HG03432 (cell line): ENCODE measurements at regions not wholly inside any gene's neighbourhood (a gene's known extent, or its start where the extent isn't known, plus 50 kb on each side); places are given as distances from the start of the nearest gene placed in this dataset.
"Not testable (repeated sequence)": the region's sequence is repeated elsewhere in the genome, so short reads cannot be mapped to it uniquely, and the experiment has no call there.

Source experiments
- ATAC-seq: cut with Tn5 transposase; IDR thresholded peaks from one replicate; pipeline ENCODE4 v1.9.1; 2021; ENCODE audit warnings: mild to moderate bottlenecking, moderate library complexity; ENCODE audit not compliant: unreplicated experiment

DNA sequence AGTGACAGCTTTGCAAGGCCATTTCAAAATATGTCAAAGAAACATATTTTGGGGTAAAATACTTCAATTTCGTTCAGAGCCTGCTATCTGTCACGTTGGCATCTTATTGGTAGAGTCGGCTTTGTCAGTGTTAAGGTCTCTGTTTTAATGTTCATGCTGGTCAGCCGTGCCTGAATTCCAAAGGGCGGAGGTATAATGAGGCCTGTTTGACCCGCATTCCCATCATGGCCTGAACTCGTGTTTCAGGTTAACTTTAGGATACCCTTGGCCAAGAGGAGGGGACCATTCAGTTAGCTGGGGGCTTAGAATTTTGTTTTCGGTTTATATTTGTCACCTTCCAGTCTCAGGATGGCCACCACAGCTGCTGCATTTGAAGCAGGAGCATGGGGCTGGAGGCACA lies 236.4 kb downstream of the NFATC2 start:
- no peak for ATAC-seq

DNA sequence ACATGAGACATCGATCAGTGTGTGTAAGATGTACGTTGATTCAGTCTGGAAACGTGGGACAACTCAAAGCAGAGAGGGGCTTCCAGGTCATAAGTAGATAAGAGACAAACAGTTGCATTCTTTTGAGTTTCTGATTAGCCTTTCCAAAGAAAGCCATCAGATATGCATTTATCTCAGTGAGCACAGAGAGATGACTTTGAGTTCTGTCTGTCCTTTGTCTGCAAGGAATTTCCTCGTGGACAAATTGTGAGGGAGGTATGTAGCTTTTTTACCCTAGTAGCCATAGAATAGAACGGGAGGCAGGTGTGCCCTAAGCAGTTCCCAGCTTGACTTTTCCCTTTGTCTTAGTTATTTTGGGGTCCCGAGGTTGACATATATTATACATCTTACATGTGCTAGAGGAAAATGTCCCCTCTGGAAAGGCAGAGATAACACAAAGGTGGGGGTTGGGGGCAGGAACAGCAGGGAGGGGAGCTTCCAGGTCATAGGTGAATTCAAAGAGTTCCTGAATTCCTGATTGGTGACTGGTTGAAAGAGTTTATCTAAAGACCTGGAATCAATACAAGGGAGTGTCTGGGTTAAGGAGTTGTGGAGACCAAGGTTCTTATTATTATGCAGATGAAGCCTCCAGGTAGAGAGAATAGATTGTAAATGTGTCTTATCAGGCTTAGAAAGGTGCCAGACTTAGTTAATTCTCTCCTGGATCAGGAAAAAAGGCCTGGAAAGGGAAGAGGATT lies 237.0 kb downstream of the NFATC2 start:
- ATAC-seq: no peak

- ATAC-seq: no peak
Observed at GRCh38 chr20:51303731-51304670, 238.5 kb downstream of the NFATC2 start.

DNA sequence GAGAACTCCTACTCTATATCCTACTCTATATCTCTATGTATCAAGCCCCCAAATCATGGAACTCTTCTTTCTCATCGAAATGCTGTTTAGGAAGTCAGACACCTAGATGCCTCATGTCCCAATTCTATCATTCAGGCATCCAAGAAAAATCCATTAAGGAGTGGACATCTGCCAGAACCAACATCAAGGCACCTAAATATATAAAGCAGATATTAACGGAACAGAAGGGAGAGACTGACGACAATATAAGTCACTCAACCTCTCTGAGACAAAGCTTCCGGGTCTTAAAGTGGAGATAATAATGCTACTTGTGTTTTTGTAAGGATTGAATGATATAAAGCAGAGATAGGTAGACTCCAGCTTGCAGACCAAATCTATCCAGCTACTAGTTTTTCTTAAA lies 241.5 kb downstream of the NFATC2 start:
- no peak for ATAC-seq

DNA sequence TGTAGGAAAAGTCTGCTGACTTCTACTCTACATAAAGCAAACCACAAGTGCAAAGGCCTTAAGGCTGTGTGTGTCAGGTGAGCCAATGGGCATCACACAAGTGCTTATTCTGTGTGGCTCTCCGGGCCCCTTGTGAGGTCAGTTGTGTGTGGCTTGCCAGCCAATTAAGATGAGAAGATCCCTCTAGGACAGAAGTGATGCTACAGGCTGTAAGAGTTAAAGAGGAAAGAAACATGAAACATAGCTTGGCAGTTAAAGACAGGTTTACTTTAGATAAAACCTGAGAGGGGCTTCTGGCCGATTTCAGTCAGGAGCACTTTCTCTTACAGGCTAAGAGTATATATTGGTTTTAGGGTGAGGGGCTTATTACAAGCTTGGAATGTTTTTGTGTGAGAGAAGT lies 242.4 kb downstream of the NFATC2 start:
- ATAC-seq: no peak

DNA sequence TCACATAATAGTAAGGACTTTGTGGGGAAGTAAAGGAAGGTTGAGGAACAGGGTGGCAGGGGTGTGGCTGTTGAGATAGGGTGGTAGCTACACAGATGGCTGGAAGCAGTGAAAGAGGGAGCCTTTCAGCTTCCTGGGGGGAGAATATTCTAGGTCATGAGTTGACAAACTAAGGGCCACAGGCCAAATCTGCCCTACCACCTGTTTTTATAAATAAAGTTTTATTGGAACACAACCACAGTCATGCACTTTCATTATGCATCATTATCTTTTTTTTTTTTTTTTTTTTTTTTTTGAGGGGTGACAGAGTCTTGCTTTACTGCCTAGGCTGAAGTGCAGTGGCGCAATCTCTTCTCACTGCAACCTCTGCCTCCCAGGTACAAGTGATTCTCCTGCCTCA lies 243.1 kb downstream of the NFATC2 start:
- no peak for ATAC-seq

DNA sequence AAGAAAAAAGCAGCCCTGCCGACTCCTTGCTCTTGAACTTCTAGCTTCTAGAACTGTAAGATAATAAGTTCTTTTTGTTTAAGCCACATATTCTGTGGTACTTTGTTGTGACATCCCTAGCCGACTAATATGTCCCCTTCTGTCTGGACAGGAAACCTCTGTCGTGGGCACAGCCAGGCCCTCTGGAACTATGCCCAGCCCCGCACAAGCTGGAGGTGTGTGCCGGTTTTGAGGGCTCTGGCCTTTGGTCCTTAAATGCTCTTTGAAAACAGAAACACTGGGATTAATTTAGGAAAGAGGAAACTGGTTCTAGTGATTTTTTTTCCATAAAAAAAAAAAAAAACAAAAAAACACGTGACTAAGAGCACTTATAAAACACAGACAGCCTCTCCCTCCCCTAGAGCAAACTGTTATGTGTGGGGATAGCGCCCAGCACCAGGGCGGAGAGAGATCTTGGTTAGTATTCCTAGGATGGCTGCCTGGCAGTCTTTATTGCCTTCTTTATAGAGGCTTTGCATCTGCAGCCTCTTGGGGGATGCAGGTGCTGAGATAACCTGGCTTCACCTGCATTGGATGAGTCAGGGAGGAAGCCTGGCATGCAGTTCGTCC lies 244.3 kb downstream of the NFATC2 start:
- ATAC-seq: no peak

- ATAC-seq: no peak
Observed at GRCh38 chr20:51287628-51288413, 254.7 kb downstream of the NFATC2 start.

DNA sequence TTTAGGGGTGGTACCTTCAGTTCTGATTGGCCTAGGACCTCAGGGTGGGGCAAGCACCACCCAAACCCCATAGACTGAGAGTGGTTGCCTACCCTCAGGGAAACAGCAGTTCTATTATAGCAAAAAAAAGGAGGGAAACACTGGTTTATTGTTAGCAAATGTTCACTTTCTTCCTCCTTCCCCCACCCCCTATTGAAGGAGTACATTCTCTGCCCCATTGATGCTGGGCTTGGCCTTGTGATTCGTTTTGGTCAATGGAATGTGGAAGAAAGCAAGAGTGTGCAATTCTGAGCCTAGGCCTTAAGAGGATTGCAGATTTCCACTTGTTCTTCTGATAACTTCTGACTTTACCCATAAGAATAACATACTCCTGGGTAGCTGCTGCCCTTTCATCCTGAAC lies 255.8 kb downstream of the NFATC2 start:
- no peak for ATAC-seq

DNA sequence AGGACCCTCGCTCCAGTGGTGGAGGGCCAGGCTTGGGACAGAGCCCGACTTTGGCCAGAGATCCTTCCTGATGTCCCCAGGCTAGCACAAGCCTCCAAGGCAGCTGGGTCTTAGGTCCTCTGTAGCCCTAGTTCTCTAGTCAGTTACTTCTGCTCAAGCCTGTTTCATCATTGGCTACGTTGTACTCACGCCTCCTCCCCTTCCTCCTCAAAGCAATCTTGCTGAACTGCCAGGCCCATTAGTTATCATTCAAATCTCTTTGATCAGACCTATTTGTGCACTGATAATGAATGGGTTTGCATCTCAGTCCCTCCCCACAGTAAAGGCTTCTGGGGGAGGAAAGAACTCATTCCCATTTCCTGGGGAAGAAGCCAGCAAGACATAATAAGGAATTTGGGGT lies 256.8 kb downstream of the NFATC2 start:
- no peak for ATAC-seq

DNA sequence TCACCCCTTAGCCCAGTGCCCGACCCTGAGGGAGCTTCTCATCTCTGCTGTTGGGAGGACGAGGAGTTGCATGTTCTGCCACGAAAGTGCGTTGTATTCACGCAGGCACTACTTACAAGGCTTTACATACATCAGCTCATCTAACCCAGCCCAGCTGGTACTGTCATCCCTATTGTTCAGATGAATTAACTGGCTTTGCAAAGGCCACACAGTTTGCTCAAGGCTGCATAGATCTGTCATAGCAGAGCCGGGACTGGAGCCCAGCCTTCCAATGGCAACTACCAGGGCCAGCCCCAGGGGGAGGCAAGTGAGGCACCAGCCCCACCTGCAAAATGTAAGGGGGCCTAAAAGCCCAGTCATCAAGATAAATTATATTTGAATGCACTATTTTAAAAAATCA lies 257.6 kb downstream of the NFATC2 start:
- no peak for ATAC-seq

DNA sequence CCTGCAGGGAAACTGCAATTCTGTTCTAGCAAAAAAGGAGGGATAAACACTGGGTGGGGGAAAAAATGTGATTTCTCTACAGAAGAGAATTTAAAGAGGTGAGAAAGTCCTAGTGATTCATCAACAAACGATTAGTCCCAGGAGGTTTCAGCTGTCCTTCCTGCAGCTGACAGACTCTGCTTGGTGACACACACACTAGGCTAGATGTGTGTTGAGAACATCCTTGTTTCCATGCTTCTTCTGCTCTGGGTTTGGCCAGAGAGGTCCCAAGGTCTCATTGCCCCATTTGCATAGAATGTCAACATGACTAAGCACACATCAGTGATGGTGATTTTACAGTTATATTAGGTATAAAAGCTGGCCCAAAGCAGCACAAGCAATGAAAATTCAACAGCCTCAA lies 258.3 kb downstream of the NFATC2 start:
- no peak for ATAC-seq

DNA sequence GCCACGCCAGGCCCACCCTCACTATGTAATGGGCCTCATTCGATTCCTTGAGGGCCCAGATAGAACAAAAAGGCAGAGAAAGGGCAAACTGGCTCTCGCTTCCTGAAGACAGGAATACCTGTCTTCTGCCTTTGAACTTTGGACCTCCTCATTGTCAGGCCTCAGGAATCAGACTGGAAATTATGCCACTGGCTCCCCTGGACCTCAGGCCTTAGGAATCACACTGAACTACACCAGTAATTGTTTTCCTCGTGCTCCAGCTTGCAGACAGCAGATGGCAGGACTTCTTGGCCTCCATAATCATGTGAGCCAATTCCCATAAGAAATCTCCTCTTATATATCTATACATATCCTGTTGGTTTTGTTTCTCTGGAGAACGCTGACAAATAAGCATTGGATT lies 258.6 kb upstream of the KCNG1 start:
- no peak for ATAC-seq

- no peak for ATAC-seq
Observed at GRCh38 chr20:51280047-51280446, 257.1 kb upstream of the KCNG1 start.

DNA sequence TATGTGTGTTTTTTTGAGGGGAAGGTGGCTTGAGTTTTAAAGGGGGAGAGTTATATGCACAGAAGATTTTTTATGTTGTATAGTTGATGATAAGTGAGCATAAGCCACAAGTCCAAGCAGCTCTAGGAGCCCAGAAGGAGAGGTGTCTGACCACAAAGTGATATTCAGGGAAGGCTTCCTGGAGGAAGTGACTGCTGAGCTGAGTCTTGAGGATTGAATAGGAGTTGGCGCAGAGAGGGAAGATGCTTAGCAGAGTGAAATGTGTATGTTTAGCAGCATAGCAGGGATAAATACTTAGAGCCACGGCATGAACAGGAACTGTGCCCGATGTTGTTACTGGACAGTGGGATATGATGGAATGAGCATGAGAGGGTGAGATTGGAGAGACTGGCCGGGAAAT lies 255.1 kb upstream of the KCNG1 start:
- ATAC-seq: no peak

DNA sequence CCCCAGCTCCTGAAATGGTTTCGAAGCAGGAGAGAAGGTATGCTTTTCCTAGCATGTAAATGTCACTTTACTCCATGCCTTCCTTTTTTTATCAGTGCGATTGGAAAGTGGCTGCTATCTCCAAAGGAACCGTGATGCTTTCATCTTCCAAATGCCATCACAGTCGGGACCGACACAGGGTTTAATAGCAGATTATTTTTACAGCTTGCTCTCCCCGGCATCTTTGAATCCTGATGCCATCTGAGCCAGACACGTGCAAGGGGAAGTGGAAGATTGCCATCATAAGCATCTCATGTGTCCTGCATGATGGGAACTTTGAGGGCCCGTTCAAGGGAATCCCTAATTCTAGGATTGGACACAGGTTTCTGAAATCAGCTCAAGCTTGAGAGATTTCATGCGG lies 253.4 kb upstream of the KCNG1 start:
- ATAC-seq: no peak

DNA sequence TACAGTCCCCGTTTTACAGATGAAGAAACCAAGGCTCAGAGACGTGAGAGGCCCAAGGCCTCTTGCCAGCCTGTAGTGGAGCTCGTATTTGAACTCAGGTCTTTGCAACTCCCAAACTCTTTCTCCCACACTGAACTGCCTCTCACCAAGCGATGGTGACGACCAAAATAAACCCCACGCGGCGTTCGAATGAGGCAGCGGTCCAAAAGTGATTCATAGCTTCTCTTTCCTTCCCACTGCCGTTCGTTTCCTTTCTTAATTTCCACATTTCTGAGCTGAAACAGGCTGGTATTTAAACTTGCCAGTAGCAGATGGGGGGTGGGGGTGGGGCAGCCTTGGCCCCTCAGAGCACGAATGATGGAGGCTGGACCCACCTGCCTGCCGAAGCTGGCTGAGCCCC lies 252.9 kb upstream of the KCNG1 start:
- no peak for ATAC-seq

- ATAC-seq: no peak
Observed at GRCh38 chr20:51275181-51275580, 252.3 kb upstream of the KCNG1 start.

GRCh38 chr20:51272401-51272800 lies 249.5 kb upstream of the KCNG1 start:
- ATAC-seq: no peak

- no peak for ATAC-seq
Observed at GRCh38 chr20:51271931-51272330, 249.0 kb upstream of the KCNG1 start.

DNA sequence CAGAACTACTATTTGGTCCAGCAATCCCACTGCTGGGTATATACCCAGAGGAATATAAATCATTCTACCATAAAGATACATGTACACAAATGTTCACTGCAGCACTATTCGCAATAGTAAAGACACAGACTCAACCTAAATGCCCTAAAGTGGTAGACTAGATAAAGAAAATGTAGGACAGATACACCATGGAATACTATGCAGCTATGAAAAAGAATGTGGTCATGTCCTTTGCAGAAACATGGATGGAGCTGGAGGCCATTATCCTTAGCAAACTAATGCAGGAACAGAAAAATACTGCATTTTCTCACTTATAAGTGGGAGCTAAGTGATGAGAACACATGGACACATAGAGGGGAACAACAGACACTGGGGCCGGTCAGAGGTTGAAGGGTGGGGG lies 248.4 kb upstream of the KCNG1 start:
- ATAC-seq: not testable (repeated sequence)
